GM23338 (cell line): ENCODE measurements at regions not wholly inside any gene's neighbourhood (a gene's known extent, or its start where the extent isn't known, plus 50 kb on each side); places are given as distances from the start of the nearest gene placed in this dataset.

Source experiments
- CREB1 ChIP-seq: fragments of 250-450 bp; sonication (Bioruptor Pico); IDR thresholded peaks from 2 replicates; pipeline ENCODE4 v1.5.0; 2020; ENCODE audit warnings: low read depth, mild to moderate bottlenecking, moderate library complexity
- CTCF ChIP-seq, 2 experiments: fragments of 200-600 bp in 1 of 2; sonication (generic) in 1 of 2; conservative IDR thresholded peaks; 2 replicates each; pipeline versions ENCODE4 v1.5.1 to v1.6.1; 2016 to 2017; ENCODE audit warnings: antibody characterized with exemption in 2 of 2, low read depth in 2 of 2, mild to moderate bottlenecking in 2 of 2, moderate library complexity in 1 of 2
- ETS1 ChIP-seq: IDR thresholded peaks from 2 replicates; pipeline ENCODE4 v1.6.1; 2016; ENCODE audit warnings: antibody characterized with exemption
- EZH2 ChIP-seq: fragments of 200-600 bp; sonication (generic); IDR thresholded peaks from one replicate; pipeline ENCODE4 v1.8.0; 2017; ENCODE audit warnings: antibody characterized with exemption, mild to moderate bottlenecking, low read depth; ENCODE audit not compliant: unreplicated experiment
- EZH2phosphoT487 ChIP-seq: fragments of 200-600 bp; sonication (generic); IDR thresholded peaks from one replicate; pipeline ENCODE4 v1.8.1; 2018; ENCODE audit warnings: antibody characterized with exemption; ENCODE audit not compliant: unreplicated experiment
- JUNB ChIP-seq: IDR thresholded peaks from one replicate; pipeline ENCODE4 v1.6.1; 2016; ENCODE audit warnings: antibody characterized with exemption; ENCODE audit not compliant: unreplicated experiment
- NANOG ChIP-seq: IDR thresholded peaks from 2 replicates; pipeline ENCODE4 v1.6.1; 2016; ENCODE audit warnings: antibody characterized with exemption, borderline replicate concordance
- POLR2AphosphoS5 ChIP-seq: IDR thresholded peaks from 2 replicates; pipeline ENCODE4 v1.6.1; 2016; ENCODE audit warnings: antibody characterized with exemption, low read depth
- REST ChIP-seq: IDR thresholded peaks from one replicate; pipeline ENCODE4 v1.6.1; 2018; ENCODE audit warnings: antibody characterized with exemption; ENCODE audit not compliant: unreplicated experiment
- STAT1 ChIP-seq: IDR thresholded peaks from one replicate; pipeline ENCODE4 v1.6.1; 2016; ENCODE audit warnings: antibody characterized with exemption; ENCODE audit not compliant: unreplicated experiment
- ZNF331 ChIP-seq: fragments of 250-450 bp; sonication (Bioruptor Pico); IDR thresholded peaks from 2 replicates; pipeline ENCODE4 v1.5.0; 2020; ENCODE audit warnings: low read depth, mild to moderate bottlenecking, moderate library complexity

- no peak for TF ChIP-seq CTCF (conservative IDR thresholded peaks at IDR 0.05; ENCODE audit: low read depth in 2 of 2)
- no peak for TF ChIP-seq EZH2
- TF ChIP-seq POLR2AphosphoS5 = no peak
- TF ChIP-seq JUNB = no peak
- no peak for TF ChIP-seq REST
- TF ChIP-seq CREB1 (CRISPR knock-in tag) = no peak
- TF ChIP-seq EZH2phosphoT487 = no peak
- no peak for TF ChIP-seq ETS1
- no peak for TF ChIP-seq NANOG
- TF ChIP-seq ZNF331 = no peak
- TF ChIP-seq STAT1 = no peak
These were observed 377.1 kb upstream of the DPP6 start for GRCh38 chr7:153675131-153675530.
